Fibroblast of the aortic adventitia (primary cell): ENCODE measurements at regions not wholly inside any gene's neighbourhood (a gene's known extent, or its start where the extent isn't known, plus 50 kb on each side); places are given as distances from the start of the nearest gene placed in this dataset.

Source experiments
- DNase-seq: peaks from one replicate; pipeline ENCODE4 v3.0.0-alpha.2; 2010; ENCODE audit warnings: low read depth
- H3K4me3 ChIP-seq: 2 replicates; pipeline ENCODE4 v1.5.1; 2011; ENCODE audit warnings: low read depth, mild to moderate bottlenecking, control low read depth, low read length, moderate library complexity
- CTCF ChIP-seq: IDR thresholded peaks from 2 replicates; pipeline ENCODE4 v1.5.1; 2011; ENCODE audit warnings: mild to moderate bottlenecking, low read length, control low read depth, inconsistent platforms; ENCODE audit not compliant: insufficient read depth

- TF ChIP-seq CTCF = no peak
- H3K4me3 ChIP-seq = no peak overlapping the region
- peak; percentile 15 for DNase-seq
Measured at GRCh38 chr13:107271227-107271626, 703.3 kb upstream of the ARGLU1 start.

- H3K4me3 ChIP-seq = no peak overlapping the region
- DNase-seq = peak; percentile 5
- no peak for TF ChIP-seq CTCF
Measured at GRCh38 chr13:107266657-107267056, 698.7 kb upstream of the ARGLU1 start.

GRCh38 chr13:107258599-107259187 is 690.8 kb upstream of the ARGLU1 start:
- no peak for DNase-seq
- H3K4me3 ChIP-seq = no peak overlapping the region
- no peak for TF ChIP-seq CTCF

- TF ChIP-seq CTCF = no peak
Measured at GRCh38 chr13:107254392-107254791, 686.5 kb upstream of the ARGLU1 start.

GRCh38 chr13:107252428-107252827 is 684.5 kb upstream of the ARGLU1 start:
- no peak overlapping the region for H3K4me3 ChIP-seq
- no peak for TF ChIP-seq CTCF
- DNase-seq = no peak

More at GRCh38 chr13:107254392-107254791, 686.5 kb upstream of the ARGLU1 start:
- DNase-seq = no peak
- H3K4me3 ChIP-seq = no peak overlapping the region

- no peak for TF ChIP-seq CTCF
- no peak for DNase-seq
- H3K4me3 ChIP-seq = no peak overlapping the region
Measured at GRCh38 chr13:107252021-107252420, 684.1 kb upstream of the ARGLU1 start.

- no peak for DNase-seq
- TF ChIP-seq CTCF = no peak
- no peak overlapping the region for H3K4me3 ChIP-seq
Measured at GRCh38 chr13:107251341-107251740, 683.4 kb upstream of the ARGLU1 start.
